ENCODE measurements at regions not wholly inside any gene's neighbourhood (a gene's known extent, or its start where the extent isn't known, plus 50 kb on each side); places are given as distances from the start of the nearest gene placed in this dataset.

GRCh38 chr18:4541588-4541987 is 86.5 kb upstream of the DLGAP1 start:
- TF ChIP-seq CTCF (conservative IDR thresholded peaks at IDR 0.05) (no peak), ZFX (IDR thresholded peaks at IDR 0.05) (no peak)

Data from C4-2B (cell line).